IMR-90 (cell line): ENCODE measurements at regions not wholly inside any gene's neighbourhood (a gene's known extent, or its start where the extent isn't known, plus 50 kb on each side); places are given as distances from the start of the nearest gene placed in this dataset.

ENCODE experiments used
- CHD1 ChIP-seq: IDR thresholded peaks from 2 replicates; pipeline ENCODE4 v1.6.1; 2012; ENCODE audit warnings: low read depth, low read length, improper control_type of control experiment
- POLR2A ChIP-seq: IDR thresholded peaks from 2 replicates; pipeline ENCODE4 v1.6.1; 2012; ENCODE audit warnings: mild to moderate bottlenecking, low read depth, low read length
- SMC3 ChIP-seq: fragments of 150-350 bp; IDR thresholded peaks from 2 replicates; pipeline ENCODE4 v1.6.1; 2016; ENCODE audit warnings: low read depth, mild to moderate bottlenecking, antibody characterized with exemption, low read length, moderate library complexity
- TF ChIP-seq, protein P1 (sequence below): conservative IDR thresholded peaks from 2 replicates; pipeline ENCODE4 v1.5.1; 2012; ENCODE audit warnings: mild to moderate bottlenecking, low read depth, low read length, improper control_type of control experiment

DNA sequence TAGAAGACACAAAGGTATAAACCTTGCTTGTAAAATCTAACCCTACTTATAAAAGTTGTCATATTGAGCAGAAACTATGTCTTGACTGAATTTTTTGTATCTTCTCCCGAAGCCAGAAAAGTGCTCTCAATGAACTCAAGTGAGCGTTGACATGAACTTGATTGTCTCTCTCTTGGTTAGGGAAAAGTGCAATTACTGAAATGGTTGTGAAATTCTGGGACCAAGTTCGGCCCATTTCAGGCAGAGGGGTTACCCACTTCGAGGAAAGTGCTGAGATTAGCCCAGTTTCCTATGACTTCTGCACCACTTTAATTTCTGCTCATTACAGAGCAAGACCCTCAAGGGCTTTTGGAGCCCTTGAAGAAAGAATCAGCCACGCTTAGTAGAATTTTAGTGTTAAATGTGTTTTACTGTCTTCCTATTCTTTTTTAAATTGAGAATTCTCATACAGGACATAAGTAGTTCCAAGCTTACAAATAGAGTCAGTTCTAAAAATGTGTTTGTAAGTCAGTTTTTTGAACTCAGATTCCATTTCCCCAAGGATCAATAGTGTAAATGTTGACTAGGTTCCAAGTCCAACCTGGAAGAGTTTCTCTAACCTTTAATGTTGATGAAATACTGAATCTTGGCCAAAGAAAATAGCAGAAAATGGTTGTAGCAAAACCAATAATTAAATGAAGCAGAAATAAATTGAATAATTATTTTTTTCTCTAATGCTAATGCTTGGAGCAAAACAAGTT is 125.7 kb upstream of the ACSL4 start:
- TF ChIP-seq CHD1: no peak
- TF ChIP-seq, protein P1, sequence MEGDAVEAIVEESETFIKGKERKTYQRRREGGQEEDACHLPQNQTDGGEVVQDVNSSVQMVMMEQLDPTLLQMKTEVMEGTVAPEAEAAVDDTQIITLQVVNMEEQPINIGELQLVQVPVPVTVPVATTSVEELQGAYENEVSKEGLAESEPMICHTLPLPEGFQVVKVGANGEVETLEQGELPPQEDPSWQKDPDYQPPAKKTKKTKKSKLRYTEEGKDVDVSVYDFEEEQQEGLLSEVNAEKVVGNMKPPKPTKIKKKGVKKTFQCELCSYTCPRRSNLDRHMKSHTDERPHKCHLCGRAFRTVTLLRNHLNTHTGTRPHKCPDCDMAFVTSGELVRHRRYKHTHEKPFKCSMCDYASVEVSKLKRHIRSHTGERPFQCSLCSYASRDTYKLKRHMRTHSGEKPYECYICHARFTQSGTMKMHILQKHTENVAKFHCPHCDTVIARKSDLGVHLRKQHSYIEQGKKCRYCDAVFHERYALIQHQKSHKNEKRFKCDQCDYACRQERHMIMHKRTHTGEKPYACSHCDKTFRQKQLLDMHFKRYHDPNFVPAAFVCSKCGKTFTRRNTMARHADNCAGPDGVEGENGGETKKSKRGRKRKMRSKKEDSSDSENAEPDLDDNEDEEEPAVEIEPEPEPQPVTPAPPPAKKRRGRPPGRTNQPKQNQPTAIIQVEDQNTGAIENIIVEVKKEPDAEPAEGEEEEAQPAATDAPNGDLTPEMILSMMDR: no peak
- no peak for TF ChIP-seq SMC3
- no peak for TF ChIP-seq POLR2A
